Mucosa of rectum (tissue), 2 donors: ENCODE measurements at regions not wholly inside any gene's neighbourhood (a gene's known extent, or its start where the extent isn't known, plus 50 kb on each side); places are given as distances from the start of the nearest gene placed in this dataset.
"Not testable (repeated sequence)": the region's sequence is repeated elsewhere in the genome, so short reads cannot be mapped to it uniquely, and the experiment has no call there.

ENCODE experiments used
- H3K27ac ChIP-seq, 2 donors: one replicate each; pipeline ENCODE4 v1.7.0; 2013; ENCODE audit warnings: inconsistent platforms in 2 of 2, low read depth in 2 of 2, low read length in 2 of 2
- H3K27me3 ChIP-seq, 2 donors: one replicate each; pipeline ENCODE4 v1.7.0; 2013; ENCODE audit warnings: low read length in 2 of 2; ENCODE audit not compliant: control insufficient read depth in 2 of 2, insufficient read depth in 2 of 2
- H3K36me3 ChIP-seq, 2 donors: one replicate each; pipeline ENCODE4 v1.7.0; 2013; ENCODE audit warnings: low read length in 2 of 2; ENCODE audit not compliant: control insufficient read depth in 2 of 2, insufficient read depth in 2 of 2
- H3K4me1 ChIP-seq, 2 donors: one replicate each; pipeline ENCODE4 v1.7.0; 2013; ENCODE audit warnings: low read length in 2 of 2, mild to moderate bottlenecking in 1 of 2; ENCODE audit not compliant: control insufficient read depth in 2 of 2, insufficient read depth in 2 of 2
- H3K4me3 ChIP-seq, 2 donors: one replicate each; pipeline ENCODE4 v1.7.0; 2013; ENCODE audit warnings: low read length in 2 of 2
- H3K9ac ChIP-seq, 2 donors: one replicate each; pipeline ENCODE4 v1.7.0; 2013; ENCODE audit warnings: low read length in 2 of 2, low read depth in 1 of 2, mild to moderate bottlenecking in 1 of 2
- H3K9me3 ChIP-seq, 2 donors: one replicate each; pipeline ENCODE4 v1.7.0; 2013; ENCODE audit warnings: low read length in 2 of 2; ENCODE audit not compliant: control insufficient read depth in 2 of 2
- donor health status: healthy.
- donor health status: Normal muscosa, but diverticular disease.

GRCh38 chr1:187734427-187734826 lies 905.7 kb downstream of the PLA2G4A start:
- no peaks in the 10 kb centered on the region for H3K36me3 ChIP-seq
- H3K4me1 ChIP-seq: no peaks in the 10 kb centered on the region
- no peaks in the 10 kb centered on the region for H3K9me3 ChIP-seq
- no peak overlapping the region for H3K4me3 ChIP-seq
- H3K27ac ChIP-seq: no peak overlapping the region
- no peak overlapping the region for H3K9ac ChIP-seq
- H3K27me3 ChIP-seq: no peaks in the 10 kb centered on the region

GRCh38 chr1:187744665-187745064 lies 915.9 kb downstream of the PLA2G4A start:
- H3K4me1 ChIP-seq: no peaks in the 10 kb centered on the region
- no peaks in the 10 kb centered on the region for H3K9me3 ChIP-seq
- no peak overlapping the region for H3K27ac ChIP-seq

GRCh38 chr1:187755536-187755935 lies 926.8 kb downstream of the PLA2G4A start:
- H3K27ac ChIP-seq: no peak overlapping the region
- H3K36me3 ChIP-seq: no peaks in the 10 kb centered on the region
- H3K4me1 ChIP-seq: no peaks in the 10 kb centered on the region
- no peaks in the 10 kb centered on the region for H3K27me3 ChIP-seq
- no peak overlapping the region for H3K4me3 ChIP-seq
- H3K9ac ChIP-seq: no peak overlapping the region
- no peaks in the 10 kb centered on the region for H3K9me3 ChIP-seq

More at GRCh38 chr1:187744665-187745064, 915.9 kb downstream of the PLA2G4A start:
- no peak overlapping the region for H3K9ac ChIP-seq
- no peak overlapping the region for H3K4me3 ChIP-seq
- H3K36me3 ChIP-seq: no peaks in the 10 kb centered on the region
- H3K27me3 ChIP-seq: no peaks in the 10 kb centered on the region

- not testable (repeated sequence) for H3K27ac ChIP-seq, H3K9ac ChIP-seq, H3K4me1 ChIP-seq, H3K9me3 ChIP-seq, H3K4me3 ChIP-seq, H3K27me3 ChIP-seq, H3K36me3 ChIP-seq
Measured at GRCh38 chr1:187756684-187757083, 927.9 kb downstream of the PLA2G4A start.

- Histone ChIP-seq H3K36me3 (no peaks in the 10 kb centered on the region), H3K27me3 (no peaks in the 10 kb centered on the region), H3K27ac (no peak overlapping the region), H3K9ac (no peak overlapping the region), H3K4me3 (no peak overlapping the region), H3K4me1 (no peaks in the 10 kb centered on the region), H3K9me3 (no peaks in the 10 kb centered on the region)
Measured at GRCh38 chr1:187759825-187760333, 931.1 kb downstream of the PLA2G4A start.

- Histone ChIP-seq H3K27me3 (no peaks in the 10 kb centered on the region), H3K4me3 (no peak overlapping the region), H3K9ac (no peak overlapping the region), H3K9me3 (peaks cover 0 to 2% of the 10 kb centered on the region in 2 donors), H3K36me3 (no peaks in the 10 kb centered on the region), H3K27ac (no peak overlapping the region), H3K4me1 (no peaks in the 10 kb centered on the region)
Measured at GRCh38 chr1:187762118-187762517, 933.4 kb downstream of the PLA2G4A start.

- H3K9me3 ChIP-seq: peaks cover 0 to 2% of the 10 kb centered on the region in 2 donors
- H3K4me1 ChIP-seq: no peaks in the 10 kb centered on the region
- no peaks in the 10 kb centered on the region for H3K27me3 ChIP-seq
- H3K36me3 ChIP-seq: no peaks in the 10 kb centered on the region
- no peak overlapping the region for H3K27ac ChIP-seq
- H3K4me3 ChIP-seq: no peak overlapping the region
- H3K9ac ChIP-seq: no peak overlapping the region
Measured at GRCh38 chr1:187763465-187763864, 934.7 kb downstream of the PLA2G4A start.

- Histone ChIP-seq H3K9ac (no peak overlapping the region), H3K9me3 (peaks cover 0 to 2% of the 10 kb centered on the region in 2 donors), H3K36me3 (no peaks in the 10 kb centered on the region), H3K4me3 (no peak overlapping the region), H3K27me3 (no peaks in the 10 kb centered on the region), H3K4me1 (no peaks in the 10 kb centered on the region), H3K27ac (no peak overlapping the region)
Measured at GRCh38 chr1:187763976-187764375, 935.2 kb downstream of the PLA2G4A start.

- Histone ChIP-seq H3K36me3 (no peaks in the 10 kb centered on the region), H3K4me3 (no peak overlapping the region), H3K27ac (no peak overlapping the region), H3K9me3 (peaks cover 0 to 1% of the 10 kb centered on the region in 2 donors), H3K27me3 (no peaks in the 10 kb centered on the region), H3K9ac (no peak overlapping the region), H3K4me1 (no peaks in the 10 kb centered on the region)
Measured at GRCh38 chr1:187771396-187771795, 942.6 kb downstream of the PLA2G4A start.

GRCh38 chr1:187773168-187773567 lies 944.4 kb downstream of the PLA2G4A start:
- H3K27ac ChIP-seq: no peak overlapping the region

GRCh38 chr1:187787736-187788135 lies 959.0 kb downstream of the PLA2G4A start:
- Histone ChIP-seq H3K27me3 (no peaks in the 10 kb centered on the region), H3K9ac (no peak overlapping the region), H3K4me1 (no peaks in the 10 kb centered on the region), H3K9me3 (peaks cover 0 to 6% of the 10 kb centered on the region in 2 donors), H3K4me3 (no peak overlapping the region), H3K27ac (no peak overlapping the region), H3K36me3 (no peaks in the 10 kb centered on the region)

More at GRCh38 chr1:187773168-187773567, 944.4 kb downstream of the PLA2G4A start:
- H3K4me3 ChIP-seq: no peak overlapping the region
- peaks cover 0 to 1% of the 10 kb centered on the region in 2 donors for H3K9me3 ChIP-seq
- no peak overlapping the region for H3K9ac ChIP-seq
- H3K36me3 ChIP-seq: no peaks in the 10 kb centered on the region
- no peaks in the 10 kb centered on the region for H3K27me3 ChIP-seq
- H3K4me1 ChIP-seq: no peaks in the 10 kb centered on the region
